Neural cell (in vitro differentiated cells): ENCODE measurements at regions not wholly inside any gene's neighbourhood (a gene's known extent, or its start where the extent isn't known, plus 50 kb on each side); places are given as distances from the start of the nearest gene placed in this dataset.

Experiments
- EP300 ChIP-seq: fragments of 450-650 bp; conservative IDR thresholded peaks from 2 replicates; pipeline ENCODE4 v1.6.1; 2014; ENCODE audit warnings: antibody characterized with exemption, mild to moderate bottlenecking, moderate library complexity; ENCODE audit not compliant: poor library complexity, severe bottlenecking
- EZH2 ChIP-seq: fragments of 200-600, 300-800 bp; shearing (Covaris generic), sonication (generic); IDR thresholded peaks from 2 replicates; pipeline ENCODE4 v1.6.1; 2014; ENCODE audit warnings: antibody characterized with exemption, low read length, borderline replicate concordance, mild to moderate bottlenecking; ENCODE audit not compliant: insufficient read depth, poor library complexity, severe bottlenecking
- MXI1 ChIP-seq: fragments of 450-650 bp; conservative IDR thresholded peaks from 2 replicates; pipeline ENCODE4 v1.6.1; 2014; ENCODE audit warnings: antibody characterized with exemption, mild to moderate bottlenecking; ENCODE audit not compliant: poor library complexity, severe bottlenecking
- POLR2AphosphoS5 ChIP-seq: IDR thresholded peaks from 2 replicates; pipeline ENCODE4 v1.6.1; 2012
- RAD21 ChIP-seq: fragments of 450-650 bp; conservative IDR thresholded peaks from 2 replicates; pipeline ENCODE4 v1.6.1; 2014; ENCODE audit warnings: antibody characterized with exemption, mild to moderate bottlenecking, moderate library complexity
- REST ChIP-seq: IDR thresholded peaks from 2 replicates; pipeline ENCODE4 v1.6.1; 2012; ENCODE audit warnings: borderline replicate concordance
- SMC3 ChIP-seq: fragments of 450-650 bp; conservative IDR thresholded peaks from 2 replicates; pipeline ENCODE4 v1.6.1; 2014; ENCODE audit warnings: antibody characterized with exemption, mild to moderate bottlenecking, moderate library complexity; ENCODE audit not compliant: poor library complexity
- TF ChIP-seq, protein P1 (sequence below): fragments of 450-650 bp; IDR thresholded peaks from 2 replicates; pipeline ENCODE4 v1.5.1; 2014; ENCODE audit warnings: antibody characterized with exemption, mild to moderate bottlenecking, moderate library complexity; ENCODE audit not compliant: poor library complexity, severe bottlenecking

DNA sequence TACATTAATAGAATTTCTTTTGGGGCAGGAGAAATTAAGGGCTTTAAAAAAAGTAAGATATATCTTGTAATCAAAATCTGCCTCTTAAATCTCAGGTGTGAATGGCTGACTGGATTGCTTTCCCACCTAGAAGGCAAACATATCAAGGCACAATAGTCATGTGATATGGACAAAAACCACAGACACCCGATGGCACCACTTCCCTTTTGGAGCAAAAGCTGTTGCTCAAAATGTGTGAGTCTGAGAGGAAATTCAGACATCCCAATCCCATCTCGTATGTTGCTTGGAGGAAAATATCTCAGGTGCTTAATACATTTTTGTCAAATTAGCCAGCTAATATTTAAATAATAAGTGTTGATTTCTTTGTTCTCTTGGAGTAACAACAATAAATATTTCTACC, 120.7 kb downstream of the KCNF1 start:
- TF ChIP-seq, protein P1, sequence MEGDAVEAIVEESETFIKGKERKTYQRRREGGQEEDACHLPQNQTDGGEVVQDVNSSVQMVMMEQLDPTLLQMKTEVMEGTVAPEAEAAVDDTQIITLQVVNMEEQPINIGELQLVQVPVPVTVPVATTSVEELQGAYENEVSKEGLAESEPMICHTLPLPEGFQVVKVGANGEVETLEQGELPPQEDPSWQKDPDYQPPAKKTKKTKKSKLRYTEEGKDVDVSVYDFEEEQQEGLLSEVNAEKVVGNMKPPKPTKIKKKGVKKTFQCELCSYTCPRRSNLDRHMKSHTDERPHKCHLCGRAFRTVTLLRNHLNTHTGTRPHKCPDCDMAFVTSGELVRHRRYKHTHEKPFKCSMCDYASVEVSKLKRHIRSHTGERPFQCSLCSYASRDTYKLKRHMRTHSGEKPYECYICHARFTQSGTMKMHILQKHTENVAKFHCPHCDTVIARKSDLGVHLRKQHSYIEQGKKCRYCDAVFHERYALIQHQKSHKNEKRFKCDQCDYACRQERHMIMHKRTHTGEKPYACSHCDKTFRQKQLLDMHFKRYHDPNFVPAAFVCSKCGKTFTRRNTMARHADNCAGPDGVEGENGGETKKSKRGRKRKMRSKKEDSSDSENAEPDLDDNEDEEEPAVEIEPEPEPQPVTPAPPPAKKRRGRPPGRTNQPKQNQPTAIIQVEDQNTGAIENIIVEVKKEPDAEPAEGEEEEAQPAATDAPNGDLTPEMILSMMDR, result no peak
- TF ChIP-seq RAD21 (no peak), EP300 (no peak), POLR2AphosphoS5 (no peak), EZH2 (no peak), SMC3 (no peak), MXI1 (no peak), REST (no peak)
